GM19351 (cell line): ENCODE measurements at regions not wholly inside any gene's neighbourhood (a gene's known extent, or its start where the extent isn't known, plus 50 kb on each side); places are given as distances from the start of the nearest gene placed in this dataset.

Experiments used
- ATAC-seq: cut with Tn5 transposase; IDR thresholded peaks from one replicate; pipeline ENCODE4 v1.9.1; 2021; ENCODE audit warnings: mild to moderate bottlenecking, moderate library complexity; ENCODE audit not compliant: unreplicated experiment

- no peak for ATAC-seq
Observed at GRCh38 chr1:195584870-195585624, 1023.2 kb downstream of the KCNT2 start.

GRCh38 chr1:195580988-195581387, 1027.3 kb downstream of the KCNT2 start:
- peak; percentile 55 for ATAC-seq

- no peak for ATAC-seq
Observed at GRCh38 chr1:195577748-195578147, 1030.5 kb downstream of the KCNT2 start.

- no peak for ATAC-seq
Observed at GRCh38 chr1:195576641-195577040, 1031.6 kb downstream of the KCNT2 start.

GRCh38 chr1:195574511-195574910, 1033.7 kb downstream of the KCNT2 start:
- no peak for ATAC-seq

GRCh38 chr1:195569934-195570333, 1038.3 kb downstream of the KCNT2 start:
- no peak for ATAC-seq

- ATAC-seq: no peak
Observed at GRCh38 chr1:195568389-195568788, 1039.9 kb downstream of the KCNT2 start.

GRCh38 chr1:195562074-195562473, 1046.2 kb downstream of the KCNT2 start:
- ATAC-seq: no peak

GRCh38 chr1:195550071-195550862, 1058.0 kb downstream of the KCNT2 start:
- no peak for ATAC-seq

GRCh38 chr1:195530961-195531360, 1077.3 kb downstream of the KCNT2 start:
- no peak for ATAC-seq

- no peak for ATAC-seq
Observed at GRCh38 chr1:195529881-195530280, 1078.4 kb downstream of the KCNT2 start.

- no peak for ATAC-seq
Observed at GRCh38 chr1:195520757-195521156, 1087.5 kb downstream of the KCNT2 start.

GRCh38 chr1:195516036-195516435, 1092.2 kb downstream of the KCNT2 start:
- ATAC-seq: no peak

- no peak for ATAC-seq
Observed at GRCh38 chr1:195511501-195511900, 1096.7 kb downstream of the KCNT2 start.

GRCh38 chr1:195501118-195501517, 1107.1 kb downstream of the KCNT2 start:
- no peak for ATAC-seq

GRCh38 chr1:195495720-195496635, 1112.3 kb downstream of the KCNT2 start:
- ATAC-seq: no peak

GRCh38 chr1:195482137-195482536, 1126.1 kb downstream of the KCNT2 start:
- no peak for ATAC-seq

- ATAC-seq: no peak
Observed at GRCh38 chr1:195481293-195481692, 1126.9 kb downstream of the KCNT2 start.

- ATAC-seq: no peak
Observed at GRCh38 chr1:195475568-195475967, 1132.7 kb downstream of the KCNT2 start.

- ATAC-seq: no peak
Observed at GRCh38 chr1:195472291-195472690, 1135.9 kb downstream of the KCNT2 start.

- ATAC-seq: no peak
Observed at GRCh38 chr1:195466639-195467038, 1141.6 kb downstream of the KCNT2 start.
